ENCODE measurements at regions not wholly inside any gene's neighbourhood (a gene's known extent, or its start where the extent isn't known, plus 50 kb on each side); places are given as distances from the start of the nearest gene placed in this dataset.
"Not testable (repeated sequence)": the region's sequence is repeated elsewhere in the genome, so short reads cannot be mapped to it uniquely, and the experiment has no call there.

DNA sequence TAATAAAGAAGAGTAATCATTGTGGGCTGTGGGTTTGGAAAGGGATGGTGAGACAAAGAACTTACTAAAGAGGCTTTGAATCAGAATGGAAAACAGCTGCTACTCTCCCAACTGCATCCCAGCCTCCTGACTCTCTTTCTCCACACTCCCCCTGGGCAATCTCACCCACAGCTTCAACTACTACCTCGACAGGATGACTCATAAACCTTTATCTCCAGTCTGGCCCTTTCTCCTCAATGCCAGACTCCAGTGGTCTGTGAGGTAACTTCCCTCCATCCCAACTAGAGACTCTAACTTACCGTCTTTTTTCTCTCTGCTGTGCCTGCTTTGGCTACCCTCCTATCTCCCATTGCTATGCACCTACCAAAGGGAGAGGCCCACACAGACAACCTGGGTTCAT lies 135.3 kb upstream of the RREB1 start:
- H3K4me3 ChIP-seq: no peak overlapping the region
- no peak overlapping the region for H3K27ac ChIP-seq

DNA sequence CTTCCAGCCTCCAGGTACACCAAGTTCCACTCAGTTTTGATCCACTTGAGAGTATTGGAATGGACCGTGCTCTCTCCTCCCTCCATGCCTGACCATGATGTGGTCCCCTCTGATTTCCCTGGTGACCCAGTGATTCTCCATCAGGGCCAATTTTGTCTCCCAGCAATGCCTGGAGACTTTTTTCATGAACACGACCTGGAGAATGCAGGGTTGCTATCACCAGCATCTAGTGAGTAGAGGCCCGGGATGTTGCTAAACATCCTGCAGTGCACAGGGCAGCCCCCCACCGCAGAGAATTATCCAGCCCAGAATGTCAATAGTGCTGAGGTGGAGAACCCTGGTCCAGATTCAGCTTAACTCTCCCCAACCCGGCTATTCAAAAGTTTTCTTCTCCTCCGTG lies 134.0 kb upstream of the RREB1 start:
- H3K27ac ChIP-seq: no peak overlapping the region
- no peak overlapping the region for H3K4me3 ChIP-seq

DNA sequence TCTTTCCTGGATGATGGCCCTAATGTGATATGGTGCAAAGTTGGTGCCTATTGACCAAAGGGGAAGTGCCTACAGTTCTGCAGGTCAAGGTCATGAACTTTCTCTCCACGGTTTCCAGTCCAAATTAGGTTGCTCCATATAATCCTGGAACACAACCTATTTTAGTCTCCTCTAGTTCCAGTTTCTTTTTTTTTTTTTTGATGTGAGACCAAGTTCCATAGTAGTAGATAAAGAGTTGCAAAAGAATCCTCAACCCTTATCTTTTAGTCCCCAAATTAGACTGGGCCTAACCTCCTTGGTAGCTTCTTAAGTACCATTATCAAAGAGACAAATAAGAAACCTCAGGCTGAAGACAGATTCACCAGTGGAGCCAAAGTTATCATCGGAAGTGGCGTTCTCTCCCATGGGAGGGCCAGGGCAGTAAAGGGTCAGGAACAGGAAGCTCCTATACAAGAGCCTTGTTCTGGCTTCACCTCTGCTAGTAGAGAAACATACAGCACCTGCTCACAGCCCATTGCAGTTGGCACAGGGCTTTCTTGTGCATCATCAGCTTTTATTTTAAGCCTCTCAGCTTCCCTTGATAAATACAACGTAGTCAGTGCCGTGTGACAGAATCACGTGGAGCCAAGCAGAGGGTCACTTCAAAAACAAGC lies 132.2 kb upstream of the RREB1 start:
- no peak overlapping the region for H3K27ac ChIP-seq

DNA sequence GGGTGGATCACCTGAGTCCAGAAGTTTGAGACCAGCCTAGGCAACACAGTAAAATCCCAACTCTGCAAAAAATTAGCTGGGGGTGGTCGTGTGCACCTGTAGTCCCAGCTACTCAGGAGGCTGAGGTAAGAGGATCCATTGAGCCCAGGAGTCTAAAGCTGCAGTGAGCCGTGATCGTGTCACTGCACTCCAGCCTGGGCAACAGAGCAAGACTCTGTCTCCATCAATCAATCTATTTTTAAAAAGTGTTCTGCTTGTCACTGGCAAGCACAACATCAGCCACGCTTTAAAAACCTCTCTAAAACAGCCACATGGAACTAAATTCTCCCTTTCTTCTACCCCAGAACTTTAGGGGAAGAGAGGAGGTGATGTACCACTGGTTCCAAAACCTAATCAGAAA lies 131.6 kb upstream of the RREB1 start:
- no peak overlapping the region for H3K27ac ChIP-seq
- H3K4me3 ChIP-seq: no peak overlapping the region

More for the DNA sequence above, 132.2 kb upstream of the RREB1 start:
- H3K4me3 ChIP-seq: no peak overlapping the region

DNA sequence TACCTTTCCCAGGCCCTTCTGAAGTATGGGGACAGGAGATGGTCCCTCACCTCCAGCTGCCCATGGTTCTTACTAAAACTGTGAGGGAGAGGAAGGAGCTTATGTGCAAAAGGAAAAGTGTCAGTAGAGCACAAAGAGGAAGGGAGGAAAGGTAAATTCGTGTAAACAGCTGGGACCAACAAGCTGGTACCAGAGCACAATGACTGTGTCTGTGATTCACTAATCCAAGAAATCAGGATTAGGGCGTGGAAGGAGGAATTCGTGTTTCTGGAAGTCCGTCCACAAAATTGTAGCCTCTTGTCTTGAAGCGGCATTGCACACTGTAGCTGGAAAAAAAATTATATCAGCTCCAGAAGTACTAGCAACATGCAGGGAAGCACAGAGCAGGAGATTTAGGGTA lies 129.0 kb upstream of the RREB1 start:
- Histone ChIP-seq H3K4me3 (no peak overlapping the region), H3K27ac (no peak overlapping the region)

DNA sequence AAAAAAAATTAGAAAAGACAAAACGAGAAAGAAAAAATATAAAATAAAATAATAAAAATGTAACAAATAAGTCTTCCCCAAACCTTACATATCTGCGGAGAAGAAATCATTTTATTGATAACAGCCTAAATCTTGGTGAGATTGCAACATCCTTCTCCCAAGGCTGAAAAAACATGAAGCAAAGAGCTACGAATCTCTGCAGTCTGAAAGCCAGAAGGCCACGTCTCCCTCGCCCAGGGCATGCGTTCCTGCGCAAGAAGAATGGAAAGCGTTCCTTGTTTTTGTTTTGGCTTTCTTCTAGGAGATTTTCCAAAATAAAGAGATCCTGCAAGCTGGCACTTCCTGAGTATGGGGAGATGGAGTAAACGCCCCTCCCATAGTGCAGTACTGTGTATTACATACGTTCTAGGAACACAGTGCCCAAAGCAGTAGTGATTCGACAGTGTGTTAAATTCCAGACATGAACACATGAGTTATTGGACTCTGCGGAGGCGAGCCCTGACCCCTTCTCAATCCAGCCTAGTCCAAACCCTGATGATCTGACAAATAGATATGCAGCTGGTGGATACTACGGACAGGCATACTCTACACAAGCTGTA lies 126.7 kb upstream of the RREB1 start:
- H3K4me3 ChIP-seq: no peak overlapping the region
- H3K27ac ChIP-seq: no peak overlapping the region

DNA sequence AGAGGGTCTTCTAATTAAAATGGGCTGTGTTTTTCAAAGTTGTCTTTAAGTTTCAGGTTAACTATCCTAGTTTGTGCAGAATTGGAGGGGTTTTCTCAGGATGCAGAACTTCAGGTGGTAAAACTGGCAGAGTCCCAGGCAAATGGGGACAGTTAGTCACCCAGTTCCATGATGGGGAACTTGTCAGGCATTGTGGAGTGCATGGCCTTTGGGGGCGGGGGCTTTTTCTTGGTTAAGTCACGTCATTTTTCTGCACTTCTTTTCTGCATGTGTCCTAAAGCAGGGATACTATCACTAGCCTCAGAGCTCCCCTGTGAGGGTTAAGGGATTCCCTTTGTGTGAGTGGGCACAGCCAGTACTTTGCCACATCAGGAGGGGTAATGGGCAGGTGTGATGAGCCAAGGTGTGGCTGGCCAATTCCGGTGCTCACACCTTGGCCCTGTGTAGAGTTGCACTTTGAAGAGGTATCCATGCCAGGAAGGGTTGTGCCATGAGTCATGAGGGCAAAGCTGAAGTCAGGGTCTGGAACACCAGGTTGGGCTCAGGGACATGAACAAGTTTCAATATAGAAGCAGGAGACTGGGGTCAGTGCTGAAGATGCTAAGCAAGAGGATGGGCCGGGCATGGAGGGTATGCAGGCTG lies 126.0 kb upstream of the RREB1 start:
- H3K27ac ChIP-seq: no peak overlapping the region
- H3K4me3 ChIP-seq: no peak overlapping the region

DNA sequence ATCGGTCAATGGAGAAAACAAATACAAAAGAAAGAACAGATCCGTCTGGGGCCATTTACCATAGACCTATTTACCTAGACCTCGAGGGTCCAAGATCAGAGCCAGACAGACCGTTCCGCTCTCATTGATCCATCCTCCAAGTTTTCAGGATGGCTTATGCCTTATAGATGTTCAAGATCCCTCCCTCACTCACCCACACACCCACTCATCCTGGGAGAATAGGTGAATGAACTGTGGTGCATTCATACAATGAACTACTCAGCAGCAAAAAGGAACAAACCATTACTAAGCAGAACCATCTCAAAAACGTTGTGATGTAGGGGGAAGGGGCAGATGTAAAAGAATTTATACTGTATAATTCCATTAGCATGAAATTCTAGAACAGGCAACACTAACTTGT lies 125.1 kb upstream of the RREB1 start:
- no peak overlapping the region for H3K27ac ChIP-seq
- H3K4me3 ChIP-seq: no peak overlapping the region

DNA sequence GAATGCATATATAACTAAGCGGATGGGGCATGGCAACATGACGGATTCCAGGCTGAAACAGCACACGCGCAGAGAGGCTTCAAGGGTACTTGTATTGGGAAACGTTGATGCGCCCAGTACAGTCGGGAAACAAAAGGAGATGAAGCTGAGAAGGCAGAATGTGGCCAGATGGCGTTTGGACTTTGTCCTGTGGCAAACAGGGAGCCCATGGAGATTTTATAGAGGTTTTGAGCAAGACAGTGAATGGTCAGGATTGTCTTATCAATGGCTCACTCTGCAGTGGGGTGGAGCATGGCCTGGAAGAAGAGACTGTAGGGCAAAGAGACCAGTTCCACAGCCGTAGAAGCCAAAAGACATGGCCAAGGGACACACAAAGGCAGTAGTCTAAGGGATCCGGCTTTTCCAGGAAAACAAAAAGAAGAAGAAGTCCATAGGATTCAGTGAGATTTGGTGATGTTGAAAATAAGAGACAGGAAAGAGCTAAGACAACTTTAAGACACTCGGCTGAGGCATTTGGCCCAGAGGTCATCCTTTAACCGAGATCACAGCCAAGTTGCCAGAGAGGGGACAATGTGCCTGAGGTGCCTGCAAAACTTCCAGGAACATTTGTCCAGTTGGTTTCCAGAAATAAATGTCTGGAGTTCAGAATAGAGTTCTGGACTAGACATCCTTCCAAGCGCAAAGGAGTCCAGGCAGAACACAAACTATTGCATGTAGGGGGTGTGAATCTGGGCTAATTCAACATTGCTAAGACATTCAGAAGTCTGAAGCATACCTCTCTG lies 123.0 kb upstream of the RREB1 start:
- no peak overlapping the region for H3K27ac ChIP-seq
- H3K4me3 ChIP-seq: no peak overlapping the region

DNA sequence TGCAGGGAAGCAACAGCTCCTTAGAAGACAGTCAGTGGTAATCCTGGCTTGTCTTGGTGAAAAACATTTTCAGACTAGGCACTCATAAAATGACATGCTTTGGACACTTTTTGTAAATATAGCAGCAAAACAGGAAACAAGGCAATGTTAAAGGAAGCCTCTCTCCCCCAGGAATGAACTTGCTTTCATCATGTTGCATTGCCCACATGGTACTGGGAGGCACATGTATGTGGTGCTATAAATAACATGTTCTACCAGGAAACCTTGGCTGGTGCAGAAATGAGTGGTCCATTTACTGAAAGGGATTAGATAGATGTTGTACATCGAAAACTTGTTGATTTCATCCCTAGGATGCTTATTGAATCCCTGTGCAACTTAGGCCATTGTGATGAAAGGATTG lies 121.4 kb upstream of the RREB1 start:
- H3K27ac ChIP-seq: no peak overlapping the region
- no peak overlapping the region for H3K4me3 ChIP-seq

DNA sequence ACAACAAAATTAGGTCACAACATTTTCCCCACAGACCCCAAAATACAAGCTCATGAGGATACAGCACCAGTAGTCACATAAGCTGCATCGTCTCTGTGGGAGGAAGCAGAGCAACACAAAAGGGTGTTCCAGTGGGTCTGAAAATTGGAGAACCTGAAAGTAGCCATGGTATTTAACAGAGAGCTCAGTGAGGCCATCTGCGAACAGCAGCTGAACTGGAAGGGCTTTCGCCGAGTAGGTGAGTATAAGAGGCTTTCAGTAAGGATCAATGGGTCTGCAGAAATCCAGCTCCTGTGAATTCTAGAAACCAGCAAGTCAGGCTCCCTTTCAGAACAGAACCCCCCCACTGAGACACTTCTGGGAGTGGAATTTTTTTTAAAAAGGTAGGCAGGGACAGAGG lies 120.0 kb upstream of the RREB1 start:
- H3K4me3 ChIP-seq: no peak overlapping the region

DNA sequence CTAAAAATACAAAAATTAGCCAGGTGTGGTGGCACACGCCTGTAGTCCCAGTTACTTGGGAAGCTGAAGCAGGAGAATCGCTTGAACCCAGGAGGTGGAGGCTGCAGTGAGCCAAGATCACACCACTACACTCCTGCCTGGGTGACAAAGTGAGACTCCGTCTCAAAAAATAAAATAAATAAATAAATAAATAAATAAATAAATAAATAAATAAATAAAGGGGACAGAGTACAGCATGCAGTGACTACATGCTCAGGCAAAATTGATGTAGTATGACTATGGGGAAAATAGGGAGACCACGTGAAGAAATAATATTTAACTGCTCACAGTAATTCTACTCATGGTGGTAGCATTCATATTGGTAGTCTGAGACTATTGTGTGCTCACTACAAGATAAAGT lies 117.7 kb upstream of the RREB1 start:
- H3K4me3 ChIP-seq, H3K27ac ChIP-seq: not testable (repeated sequence)

More for the DNA sequence above, 120.0 kb upstream of the RREB1 start:
- H3K27ac ChIP-seq: no peak overlapping the region

DNA sequence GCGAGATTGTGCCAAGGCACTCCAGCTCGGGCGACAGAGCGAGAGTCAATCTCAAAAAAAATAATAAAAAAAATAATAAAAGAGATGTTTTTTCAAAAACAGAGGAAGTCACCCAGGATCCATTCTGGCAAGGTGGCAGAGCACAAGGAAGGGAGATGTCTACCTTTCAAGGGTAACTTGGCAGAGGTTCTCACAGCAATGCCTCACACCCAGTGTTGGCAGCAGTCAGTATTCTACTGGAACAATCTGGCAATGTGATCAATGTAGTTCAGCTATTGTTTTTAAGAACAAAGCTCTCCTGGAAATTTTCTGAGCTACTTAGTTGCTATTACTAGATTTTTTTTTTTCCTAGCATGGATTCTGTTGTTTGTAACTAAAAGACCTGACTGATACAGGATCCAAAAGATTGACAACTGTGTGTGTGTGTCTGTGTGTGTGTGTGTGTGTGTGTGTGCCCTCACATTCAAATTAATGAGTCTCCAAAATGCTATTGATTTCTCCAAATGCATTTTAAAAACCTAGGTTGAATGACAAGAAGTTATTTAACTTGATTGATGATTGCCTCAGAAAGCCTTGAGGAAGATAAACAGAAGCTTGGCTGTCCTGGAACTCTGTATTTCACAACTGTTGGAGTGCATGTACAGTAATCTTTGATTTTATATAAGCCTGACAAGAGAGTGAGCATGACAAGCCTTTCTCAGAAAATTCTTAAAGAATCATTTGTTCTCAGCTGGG lies 114.1 kb upstream of the RREB1 start:
- Histone ChIP-seq H3K27ac (peak overlapping the region in 4 of 21 experiments; percentile 22 to 78 (median 52)), H3K4me3 (no peak overlapping the region)

DNA sequence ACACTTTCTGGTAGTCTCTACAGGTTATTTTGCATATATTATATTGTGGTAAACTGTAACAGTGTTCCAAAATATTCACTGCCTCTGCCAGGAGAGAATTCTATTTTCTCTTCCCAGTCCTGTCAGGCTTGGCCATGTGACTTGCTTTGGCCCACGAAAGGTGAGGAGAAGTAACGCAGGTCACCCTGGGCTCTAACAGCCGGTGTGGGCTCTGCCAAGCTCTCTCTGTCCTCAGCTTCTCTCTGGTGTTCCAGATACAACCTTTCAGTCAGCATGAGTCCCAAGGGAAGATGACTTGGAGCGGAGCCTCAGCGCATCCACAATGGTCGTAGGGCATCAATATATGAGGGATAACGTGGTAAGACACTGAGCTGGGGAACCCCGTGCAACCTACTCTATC lies 113.0 kb upstream of the RREB1 start:
- no peak overlapping the region for H3K4me3 ChIP-seq
- H3K27ac ChIP-seq: peak overlapping the region in 1 of 21 experiments; percentile 45

DNA sequence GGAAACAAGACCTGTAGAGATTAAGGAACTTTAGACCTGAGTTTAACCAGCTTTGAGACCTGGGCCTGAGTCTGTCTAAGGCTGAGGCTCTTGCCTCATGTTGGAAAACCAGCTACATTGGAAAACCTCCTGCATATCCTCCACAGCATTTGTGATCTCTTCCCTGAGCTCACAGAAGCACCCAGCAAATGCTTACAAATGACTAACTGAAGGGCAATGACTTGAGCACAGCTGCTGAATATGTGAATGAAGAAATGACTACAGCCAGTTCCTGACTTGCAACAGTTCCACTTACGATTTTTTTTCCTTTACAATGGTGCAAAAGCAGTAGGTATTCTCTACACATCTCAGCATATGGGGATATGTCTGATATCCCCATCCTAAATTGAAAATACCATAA lies 112.4 kb upstream of the RREB1 start:
- H3K4me3 ChIP-seq: no peak overlapping the region

DNA sequence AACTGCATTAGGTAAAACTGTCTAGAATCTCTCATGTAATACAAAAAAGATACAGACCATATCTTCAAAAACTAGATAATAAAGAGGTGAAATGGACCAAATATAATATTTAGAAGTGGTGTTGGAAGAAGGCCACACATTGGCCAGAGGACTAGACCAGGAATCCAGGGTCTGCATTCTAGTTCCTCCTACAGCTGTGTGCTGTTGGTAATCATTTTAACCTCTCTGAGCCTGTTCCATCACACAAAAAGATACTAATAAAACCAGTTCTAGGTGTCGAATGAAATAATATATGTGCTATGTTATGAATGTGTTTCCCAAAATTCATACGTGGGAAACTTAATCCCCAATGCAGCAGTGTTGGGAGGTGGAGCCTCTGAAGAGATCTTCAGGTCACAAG lies 111.6 kb upstream of the RREB1 start:
- no peak overlapping the region for H3K4me3 ChIP-seq
- H3K27ac ChIP-seq: no peak overlapping the region

More for the DNA sequence above, 112.4 kb upstream of the RREB1 start:
- H3K27ac ChIP-seq: no peak overlapping the region

DNA sequence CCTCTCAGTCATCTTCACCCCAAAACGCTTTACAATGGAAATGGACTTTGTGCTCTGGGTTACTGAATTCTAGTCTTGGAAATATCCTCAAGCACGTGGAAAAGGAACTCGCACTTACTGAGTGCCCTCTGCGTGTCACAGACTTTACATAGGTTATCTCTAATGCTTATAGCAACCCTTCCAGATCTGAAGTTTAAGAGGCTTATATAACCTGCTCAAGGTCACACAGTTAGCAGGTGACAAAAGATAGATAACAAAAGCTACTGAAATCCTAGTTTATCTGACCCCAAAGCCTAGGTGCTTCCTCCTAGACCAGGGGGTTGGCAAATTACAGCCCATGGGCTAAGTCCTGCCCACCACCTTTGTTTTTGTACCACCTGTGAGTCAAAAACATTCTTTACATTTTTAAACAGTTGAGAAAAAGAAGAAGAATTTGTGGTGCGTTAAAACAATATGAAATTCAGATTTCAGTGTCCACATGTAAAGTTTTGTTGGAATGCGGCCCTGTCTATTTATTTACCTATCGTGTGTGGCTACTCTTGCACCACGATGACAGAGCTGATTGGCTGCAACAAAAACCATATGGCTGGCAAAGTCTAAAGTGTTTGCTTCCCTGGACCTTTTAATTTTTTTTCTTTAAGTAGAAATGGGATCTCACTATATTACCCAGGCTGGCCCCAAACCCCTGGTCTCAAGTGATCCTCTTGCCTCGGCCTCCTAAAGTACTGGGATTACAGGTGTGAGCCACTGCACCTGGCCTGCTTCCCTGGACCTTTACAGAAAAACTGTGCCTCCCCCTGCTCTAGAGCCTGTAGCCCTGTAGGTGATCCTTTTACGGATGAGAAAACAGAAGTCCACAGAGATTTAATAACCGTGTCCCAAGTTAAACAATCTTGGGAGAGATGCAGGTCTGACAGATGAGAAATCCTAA lies 110.2 kb upstream of the RREB1 start:
- Histone ChIP-seq H3K4me3 (no peak overlapping the region), H3K27ac (no peak overlapping the region)

DNA sequence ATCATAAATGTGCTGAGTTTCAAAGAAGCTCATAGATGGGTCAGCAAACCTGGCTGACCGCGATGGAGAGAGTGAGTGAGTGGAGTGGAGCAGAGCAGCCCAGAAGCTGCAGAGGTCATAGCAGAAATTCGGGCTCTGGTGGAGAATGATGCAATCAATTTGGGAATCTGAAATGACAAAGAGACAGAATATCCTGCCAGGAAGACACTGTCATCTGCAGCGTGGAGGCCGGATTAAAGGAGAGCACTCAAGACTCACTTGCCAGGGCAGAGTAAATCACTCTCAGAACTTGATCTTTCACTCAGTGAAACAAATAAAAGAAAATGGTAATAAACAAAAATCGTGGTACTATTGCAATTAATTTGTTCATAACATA lies 109.6 kb upstream of the RREB1 start:
- Histone ChIP-seq H3K27ac (no peak overlapping the region), H3K4me3 (no peak overlapping the region)
